ENCODE measurements at regions not wholly inside any gene's neighbourhood (a gene's known extent, or its start where the extent isn't known, plus 50 kb on each side); places are given as distances from the start of the nearest gene placed in this dataset.

DNA sequence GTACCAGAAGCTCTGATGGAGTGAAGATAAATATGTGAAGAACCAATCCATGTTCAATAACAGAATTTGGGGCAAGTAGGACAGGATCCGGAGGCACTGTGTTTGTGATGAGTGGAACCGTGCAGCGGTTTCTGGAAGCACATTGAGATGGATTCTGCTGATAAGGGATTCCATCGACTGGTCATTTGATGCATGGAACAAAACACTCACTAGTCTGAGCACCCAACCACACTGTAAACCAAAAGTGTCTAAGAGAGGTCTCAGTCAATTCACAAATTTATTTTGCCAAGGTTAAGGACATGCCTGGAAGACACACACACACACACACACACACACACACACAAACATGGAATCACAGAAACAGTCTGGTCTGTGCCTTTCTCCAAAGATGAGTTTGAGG, 459.5 kb downstream of the FBXO15 start:
- no peaks in the 10 kb centered on the region for H3K9me3 ChIP-seq
- TF ChIP-seq CTCF (IDR thresholded peaks at IDR 0.05), result no peak
- DNase-seq, result no peak
- no peaks in the 10 kb centered on the region for H3K36me3 ChIP-seq (ENCODE audit: low read depth)
- H3K4me1 ChIP-seq (ENCODE audit: low read depth), result no peaks in the 10 kb centered on the region
- no peak for ATAC-seq
- intact Hi-C loops (cut with DNase I, micrococcal nuclease), result no loop called here
- H3K4me3 ChIP-seq, result no peak overlapping the region

- no peak overlapping the region for H3K4me3 ChIP-seq
- ATAC-seq (no peak), DNase-seq (no peak)
- H3K9me3 ChIP-seq, result no peaks in the 10 kb centered on the region
- TF ChIP-seq CTCF (IDR thresholded peaks at IDR 0.05), result no peak
- no peaks in the 10 kb centered on the region for H3K36me3 ChIP-seq (ENCODE audit: low read depth)
- intact Hi-C loops (cut with DNase I, micrococcal nuclease), result no loop called here
- no peaks in the 10 kb centered on the region for H3K4me1 ChIP-seq (ENCODE audit: low read depth)
These were observed 463.0 kb downstream of the FBXO15 start for GRCh38 chr18:73684647-73685046.

DNA sequence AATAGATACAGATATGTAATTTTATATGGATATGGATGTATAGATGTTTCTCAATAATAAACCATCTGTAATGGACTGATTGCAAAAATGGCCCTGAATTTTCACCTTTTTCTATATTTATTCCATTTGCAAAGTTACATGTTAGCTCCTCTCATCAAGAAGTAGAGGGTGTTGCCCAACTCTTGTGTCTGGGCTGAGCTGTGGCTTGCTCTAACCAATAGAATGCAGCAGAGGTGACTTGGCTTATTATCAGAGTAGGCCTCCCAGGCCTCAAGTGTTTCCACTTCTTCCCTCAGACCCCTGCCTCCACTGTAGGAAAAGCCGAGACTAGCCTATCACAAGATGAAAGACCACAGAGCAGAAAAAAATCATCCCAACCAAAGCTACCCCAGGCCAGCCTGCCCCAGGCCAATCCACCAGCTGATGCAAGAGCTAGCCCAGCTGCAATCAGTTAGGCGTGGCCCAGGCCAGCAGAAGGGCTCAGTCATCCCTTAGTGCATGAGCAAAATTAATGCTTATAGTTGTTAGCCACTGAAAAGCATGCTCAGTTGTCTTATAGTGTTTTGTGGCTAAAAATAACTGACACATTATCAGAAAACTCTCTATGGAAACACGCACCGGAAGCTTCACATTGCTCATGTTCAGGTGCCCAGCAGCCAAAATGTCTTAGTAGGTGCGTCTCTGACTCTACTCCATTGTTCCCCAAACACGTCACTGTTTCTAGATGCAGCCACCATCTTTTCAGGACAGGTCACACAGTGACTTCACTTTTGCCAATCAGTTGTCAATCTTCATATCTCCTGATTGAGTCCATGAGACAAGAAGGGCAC, 464.0 kb downstream of the FBXO15 start:
- no peak for TF ChIP-seq CTCF (IDR thresholded peaks at IDR 0.05)
- no peak for DNase-seq
- no peak for ATAC-seq
- intact Hi-C loops (cut with DNase I, micrococcal nuclease), result no loop called here
- no peaks in the 10 kb centered on the region for H3K4me1 ChIP-seq (ENCODE audit: low read depth)
- no peaks in the 10 kb centered on the region for H3K36me3 ChIP-seq (ENCODE audit: low read depth)
- no peaks in the 10 kb centered on the region for H3K9me3 ChIP-seq
- H3K4me3 ChIP-seq, result no peak overlapping the region

- TF ChIP-seq CTCF (IDR thresholded peaks at IDR 0.05), result no peak
- no peaks in the 10 kb centered on the region for H3K4me1 ChIP-seq (ENCODE audit: low read depth)
- intact Hi-C loops (cut with DNase I, micrococcal nuclease), result no loop called here
- H3K9me3 ChIP-seq, result no peaks in the 10 kb centered on the region
- H3K36me3 ChIP-seq (ENCODE audit: low read depth), result no peaks in the 10 kb centered on the region
- no peak overlapping the region for H3K4me3 ChIP-seq
- DNase-seq (no peak), ATAC-seq (no peak)
These were observed 465.7 kb downstream of the FBXO15 start for GRCh38 chr18:73681912-73682311.

DNA sequence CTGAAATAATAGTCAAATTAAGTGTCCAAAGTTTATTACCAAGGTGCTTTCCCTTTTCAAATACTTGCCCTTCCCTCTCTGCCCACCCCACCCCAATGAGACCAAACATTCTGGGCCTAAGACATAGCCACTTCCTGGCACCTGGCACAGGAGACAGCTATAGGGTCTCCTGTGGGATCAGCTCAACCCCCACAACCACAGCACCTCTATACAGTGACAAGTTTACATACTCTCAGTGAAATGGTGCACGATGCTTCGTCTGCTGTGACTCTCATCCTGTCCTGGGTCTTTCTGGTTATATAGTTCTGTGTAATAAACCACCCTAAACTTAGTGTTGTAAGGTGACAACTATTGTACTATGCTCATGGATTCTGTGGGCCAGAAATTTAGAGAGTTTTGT, 466.2 kb downstream of the FBXO15 start:
- no peak for ATAC-seq
- TF ChIP-seq CTCF (IDR thresholded peaks at IDR 0.05), result no peak
- H3K4me3 ChIP-seq, result no peak overlapping the region
- H3K36me3 ChIP-seq (ENCODE audit: low read depth), result no peaks in the 10 kb centered on the region
- DNase-seq, result no peak
- intact Hi-C loops (cut with DNase I, micrococcal nuclease), result no loop called here
- H3K4me1 ChIP-seq (ENCODE audit: low read depth), result no peaks in the 10 kb centered on the region
- no peaks in the 10 kb centered on the region for H3K9me3 ChIP-seq
